Right lobe of liver (tissue), 4 donors: ENCODE measurements at regions not wholly inside any gene's neighbourhood (a gene's known extent, or its start where the extent isn't known, plus 50 kb on each side); places are given as distances from the start of the nearest gene placed in this dataset.

Experiments used
- POLR2A ChIP-seq: fragments of 450-650 bp; IDR thresholded peaks from one replicate; pipeline ENCODE4 v1.6.1; 2017; ENCODE audit warnings: antibody characterized with exemption, mild to moderate bottlenecking
- TF ChIP-seq, protein P1 (sequence below), 4 donors: fragments of 200-600 bp in 3 of 4; fragments of 450-650 bp in 1 of 4; IDR thresholded peaks; one replicate each; pipeline versions ENCODE4 v1.5.1 to v1.8.0; 2016 to 2022; ENCODE audit warnings: antibody characterized with exemption in 4 of 4, mild to moderate bottlenecking in 2 of 4
- donor health status: DM: no; HTN: no; CAD: no.
- donor health status: DM: no; HTN: no; CAD: no.
- donor health status: DM: no; HTN: yes; CAD: no.

DNA sequence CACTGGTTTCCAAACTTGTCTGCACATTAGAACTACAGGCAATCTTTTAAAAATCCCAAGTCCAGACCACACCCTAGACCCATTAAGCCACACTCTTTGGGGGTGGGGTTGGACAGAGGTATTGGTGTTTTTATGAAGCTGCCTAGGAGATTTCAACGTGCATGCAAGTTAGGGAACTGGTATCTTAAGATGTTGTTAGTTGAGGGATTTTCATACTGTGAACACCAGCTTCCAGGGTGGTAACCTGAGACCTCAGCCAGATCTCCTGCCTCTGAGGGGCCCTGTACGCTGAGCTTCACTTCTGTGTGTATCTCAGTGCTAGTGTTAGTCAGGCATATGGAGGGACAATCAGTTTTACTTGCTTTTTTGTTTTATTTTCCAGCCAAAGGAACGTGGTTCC lies 138.0 kb downstream of the UTRN start:
- TF ChIP-seq, protein P1, sequence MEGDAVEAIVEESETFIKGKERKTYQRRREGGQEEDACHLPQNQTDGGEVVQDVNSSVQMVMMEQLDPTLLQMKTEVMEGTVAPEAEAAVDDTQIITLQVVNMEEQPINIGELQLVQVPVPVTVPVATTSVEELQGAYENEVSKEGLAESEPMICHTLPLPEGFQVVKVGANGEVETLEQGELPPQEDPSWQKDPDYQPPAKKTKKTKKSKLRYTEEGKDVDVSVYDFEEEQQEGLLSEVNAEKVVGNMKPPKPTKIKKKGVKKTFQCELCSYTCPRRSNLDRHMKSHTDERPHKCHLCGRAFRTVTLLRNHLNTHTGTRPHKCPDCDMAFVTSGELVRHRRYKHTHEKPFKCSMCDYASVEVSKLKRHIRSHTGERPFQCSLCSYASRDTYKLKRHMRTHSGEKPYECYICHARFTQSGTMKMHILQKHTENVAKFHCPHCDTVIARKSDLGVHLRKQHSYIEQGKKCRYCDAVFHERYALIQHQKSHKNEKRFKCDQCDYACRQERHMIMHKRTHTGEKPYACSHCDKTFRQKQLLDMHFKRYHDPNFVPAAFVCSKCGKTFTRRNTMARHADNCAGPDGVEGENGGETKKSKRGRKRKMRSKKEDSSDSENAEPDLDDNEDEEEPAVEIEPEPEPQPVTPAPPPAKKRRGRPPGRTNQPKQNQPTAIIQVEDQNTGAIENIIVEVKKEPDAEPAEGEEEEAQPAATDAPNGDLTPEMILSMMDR (IDR thresholded peaks at IDR 0.05) = no peak
- TF ChIP-seq POLR2A = no peak
